IMR-90 (cell line): ENCODE measurements at regions not wholly inside any gene's neighbourhood (a gene's known extent, or its start where the extent isn't known, plus 50 kb on each side); places are given as distances from the start of the nearest gene placed in this dataset.

Experiments
- ATAC-seq: fragments of 200-7000 bp; cut with Tn5 transposase; 2 replicates; pipeline ENCODE4 v1.9.1; 2020; ENCODE audit warnings: low read depth, mild to moderate bottlenecking, moderate library complexity
- BruUV-seq: library from RNA; stranded (reverse); fragments of 400-500 nt; replicated peaks from 2 replicates; lab custom pipeline; 2021; lab: Mats Ljungman, UMichigan
- CTCF ChIA-PET: fragments of 300-600 bp; formaldehyde crosslinking; extraction: SDS; loops from one replicate; lab custom pipeline; 2021; ENCODE audit warnings: antibody characterized with exemption; lab: Yijun Ruan, JAX
- POLR2A ChIA-PET: fragments of 300-600 bp; sonication (Branson Sonifier 250); formaldehyde crosslinking; loops from one replicate; lab custom pipeline; 2022; ENCODE audit warnings: antibody characterized with exemption; ENCODE audit not compliant: unreplicated experiment; lab: Charles Lee
- DNase-seq: peaks from one replicate; pipeline ENCODE4 v3.0.0; 2013
- H2AFZ ChIP-seq: replicated peaks from 2 replicates; pipeline ENCODE3; 2013; ENCODE audit warnings: low read length, mild to moderate bottlenecking; ENCODE audit not compliant: poor library complexity
- H2AK5ac ChIP-seq: 2 replicates; pipeline ENCODE4 v1.6.1; 2013; ENCODE audit warnings: low read depth, low read length, inconsistent platforms
- H2AK9ac ChIP-seq: replicated peaks from 2 replicates; pipeline ENCODE3; 2013; ENCODE audit warnings: mild to moderate bottlenecking, low read depth, low read length, moderate library complexity; ENCODE audit not compliant: poor library complexity
- H2BK120ac ChIP-seq: 2 replicates; pipeline ENCODE4 v1.6.1; 2013; ENCODE audit warnings: low read depth, low read length, inconsistent platforms
- H2BK15ac ChIP-seq: 3 replicates; pipeline ENCODE4 v1.6.1; 2013; ENCODE audit warnings: low read depth, low read length, inconsistent platforms
- H2BK20ac ChIP-seq: 2 replicates; pipeline ENCODE4 v1.6.1; 2013; ENCODE audit warnings: low read depth, mild to moderate bottlenecking, inconsistent platforms, low read length, moderate library complexity
- H2BK5ac ChIP-seq: 2 replicates; pipeline ENCODE4 v1.6.1; 2013; ENCODE audit warnings: mild to moderate bottlenecking, low read depth, low read length, inconsistent platforms; ENCODE audit not compliant: poor library complexity, severe bottlenecking
- H3K14ac ChIP-seq: replicated peaks from 2 replicates; pipeline ENCODE4 v1.6.1; 2013; ENCODE audit warnings: low read depth, low read length, inconsistent platforms
- H3K18ac ChIP-seq: 2 replicates; pipeline ENCODE4 v1.6.1; 2013; ENCODE audit warnings: low read depth, low read length, control low read depth
- H3K23ac ChIP-seq: 2 replicates; pipeline ENCODE4 v1.6.1; 2013; ENCODE audit warnings: low read depth, low read length, inconsistent platforms
- H3K27ac ChIP-seq: 2 replicates; pipeline ENCODE4 v1.5.1; 2013; ENCODE audit warnings: mild to moderate bottlenecking, control low read depth, low read length; ENCODE audit not compliant: insufficient read depth
- H3K27me3 ChIP-seq: 2 replicates; pipeline ENCODE4 v1.6.1; 2013; ENCODE audit warnings: low read length; ENCODE audit not compliant: control insufficient read depth, insufficient read depth
- H3K36me3 ChIP-seq: 2 replicates; pipeline ENCODE4 v1.6.1; 2013; ENCODE audit warnings: low read length, mixed read lengths; ENCODE audit not compliant: control insufficient read depth, insufficient read depth
- H3K4ac ChIP-seq: 2 replicates; pipeline ENCODE4 v1.6.1; 2013; ENCODE audit warnings: low read depth, low read length, inconsistent platforms
- H3K4me1 ChIP-seq: 2 replicates; pipeline ENCODE4 v1.6.1; 2013; ENCODE audit warnings: low read length, mixed read lengths; ENCODE audit not compliant: control insufficient read depth, insufficient read depth
- H3K4me2 ChIP-seq: 2 replicates; pipeline ENCODE4 v1.6.1; 2013; ENCODE audit warnings: low read depth, mild to moderate bottlenecking, control low read depth, low read length, moderate library complexity
- H3K4me3 ChIP-seq: 2 replicates; pipeline ENCODE4 v1.5.1; 2013; ENCODE audit warnings: low read depth, mild to moderate bottlenecking, control low read depth, low read length, moderate library complexity; ENCODE audit not compliant: insufficient read depth
- H3K56ac ChIP-seq: 2 replicates; pipeline ENCODE4 v1.6.1; 2013; ENCODE audit warnings: low read length, inconsistent platforms; ENCODE audit not compliant: insufficient read depth; ENCODE audit errors: extremely low read depth
- H3K79me1 ChIP-seq, 2 experiments: 2 replicates each; pipeline ENCODE4 v1.6.1; 2013; ENCODE audit warnings: low read length in 2 of 2, inconsistent platforms in 1 of 2, low read depth in 1 of 2
- H3K9ac ChIP-seq: 2 replicates; pipeline ENCODE4 v1.6.1; 2013; ENCODE audit warnings: low read depth, low read length, control low read depth
- H3K9me1 ChIP-seq: 2 replicates; pipeline ENCODE4 v1.6.1; 2013; ENCODE audit warnings: low read length, inconsistent platforms; ENCODE audit not compliant: insufficient read depth
- H3K9me3 ChIP-seq: 2 replicates; pipeline ENCODE4 v1.6.1; 2013; ENCODE audit warnings: low read length; ENCODE audit not compliant: control insufficient read depth, insufficient read depth
- H4K20me1 ChIP-seq: 2 replicates; pipeline ENCODE4 v1.6.1; 2013; ENCODE audit warnings: low read length, inconsistent platforms; ENCODE audit not compliant: insufficient read depth
- H4K5ac ChIP-seq: 2 replicates; pipeline ENCODE4 v1.6.1; 2013; ENCODE audit warnings: mild to moderate bottlenecking, low read depth, low read length, control low read depth
- H4K8ac ChIP-seq, 2 experiments: 2 replicates each; pipeline ENCODE4 v1.6.1; 2013; ENCODE audit warnings: low read depth in 2 of 2, low read length in 2 of 2, control low read depth in 1 of 2, inconsistent platforms in 1 of 2
- H4K91ac ChIP-seq: 2 replicates; pipeline ENCODE4 v1.6.1; 2013; ENCODE audit warnings: low read depth, low read length, inconsistent platforms; ENCODE audit not compliant: insufficient read depth
- BHLHE40 ChIP-seq: fragments of 150-350 bp; IDR thresholded peaks from 2 replicates; pipeline ENCODE4 v1.6.1; 2016; ENCODE audit warnings: mild to moderate bottlenecking, low read depth, low read length
- CEBPB ChIP-seq: IDR thresholded peaks from 2 replicates; pipeline ENCODE4 v1.6.1; 2012; ENCODE audit warnings: low read depth, low read length, improper control_type of control experiment
- CHD1 ChIP-seq: IDR thresholded peaks from 2 replicates; pipeline ENCODE4 v1.6.1; 2012; ENCODE audit warnings: low read depth, low read length, improper control_type of control experiment
- FOS ChIP-seq: fragments of 150-350 bp; IDR thresholded peaks from 2 replicates; pipeline ENCODE4 v1.6.1; 2016; ENCODE audit warnings: low read depth, low read length
- MXI1 ChIP-seq: IDR thresholded peaks from 2 replicates; pipeline ENCODE4 v1.6.1; 2012; ENCODE audit warnings: low read depth, mild to moderate bottlenecking, low read length, moderate library complexity, borderline replicate concordance
- NFE2L2 ChIP-seq: fragments of 150-350 bp; IDR thresholded peaks from 2 replicates; pipeline ENCODE4 v1.6.1; 2016; ENCODE audit warnings: low read depth, mild to moderate bottlenecking, low read length
- RCOR1 ChIP-seq: IDR thresholded peaks from 2 replicates; pipeline ENCODE4 v1.6.1; 2012; ENCODE audit warnings: mild to moderate bottlenecking, low read length, improper control_type of control experiment; ENCODE audit not compliant: insufficient replicate concordance
- SMC3 ChIP-seq: fragments of 150-350 bp; IDR thresholded peaks from 2 replicates; pipeline ENCODE4 v1.6.1; 2016; ENCODE audit warnings: low read depth, mild to moderate bottlenecking, antibody characterized with exemption, low read length, moderate library complexity
- WGBS, 2 experiments: methylation state at CpG; one replicate each; pipeline versions ENCODE4 v1.1.5 to v1.1.7; 2013; ENCODE audit warnings: missing lambda C conversion rate in 2 of 2; ENCODE audit not compliant: insufficient read length in 1 of 2; ENCODE audit errors: extremely low coverage in 2 of 2; 5-methylcytosine and 5-hydroxymethylcytosine counted together
- dilution Hi-C: fragments of 300-500 bp; cut with HindIII; formaldehyde crosslinking; loops from one replicate; pipeline ENCODE4 v1.14.3; 2018; ENCODE audit warnings: low sequenced_read_pairs; ENCODE audit not compliant: unreplicated experiment
- in situ Hi-C: fragments of 300-500 bp; cut with MboI; formaldehyde crosslinking; loops from 3 replicates; pipeline ENCODE4 v1.14.3; 2019; ENCODE audit warnings: low sequenced_read_pairs, inconsistent platforms, mixed read lengths
- intact Hi-C: fragments of 100-400 bp; cut with micrococcal nuclease; formaldehyde crosslinking; loops from 2 replicates; pipeline ENCODE4 v1.10.0; 2022
- TF ChIP-seq, protein P1 (sequence below): fragments of 150-350 bp; IDR thresholded peaks from 2 replicates; pipeline ENCODE4 v1.6.1; 2017; ENCODE audit warnings: mild to moderate bottlenecking, antibody characterized with exemption, low read length, low read depth

- no peak overlapping the region for H3K9ac ChIP-seq
- no peak overlapping the region for H2BK20ac ChIP-seq
- ATAC-seq = no peak
- dilution Hi-C loops (no loop called here), in situ Hi-C loops (no loop called here), intact Hi-C loops (no loop called here)
- H3K9me3 ChIP-seq = no peaks in the 10 kb centered on the region
- no peak overlapping the region for H2AFZ ChIP-seq
- no peak overlapping the region for H3K4me2 ChIP-seq
- no peak for TF ChIP-seq SMC3
- TF ChIP-seq RCOR1 = no peak
- no peak for TF ChIP-seq MXI1
- TF ChIP-seq, protein P1, sequence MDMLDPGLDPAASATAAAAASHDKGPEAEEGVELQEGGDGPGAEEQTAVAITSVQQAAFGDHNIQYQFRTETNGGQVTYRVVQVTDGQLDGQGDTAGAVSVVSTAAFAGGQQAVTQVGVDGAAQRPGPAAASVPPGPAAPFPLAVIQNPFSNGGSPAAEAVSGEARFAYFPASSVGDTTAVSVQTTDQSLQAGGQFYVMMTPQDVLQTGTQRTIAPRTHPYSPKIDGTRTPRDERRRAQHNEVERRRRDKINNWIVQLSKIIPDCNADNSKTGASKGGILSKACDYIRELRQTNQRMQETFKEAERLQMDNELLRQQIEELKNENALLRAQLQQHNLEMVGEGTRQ = no peak
- TF ChIP-seq BHLHE40 = no peak
- no peak for TF ChIP-seq FOS
- no peak for TF ChIP-seq CEBPB
- TF ChIP-seq CHD1 = no peak
- TF ChIP-seq NFE2L2 = no peak
- no peak overlapping the region for H2AK9ac ChIP-seq
- DNase-seq = no peak
- H4K91ac ChIP-seq = no peak overlapping the region
- H3K79me1 ChIP-seq = no peaks in the 10 kb centered on the region
- H3K4me3 ChIP-seq = no peak overlapping the region
- H4K20me1 ChIP-seq = no peaks in the 10 kb centered on the region
- no peak overlapping the region for H3K56ac ChIP-seq
- H3K4me1 ChIP-seq = no peaks in the 10 kb centered on the region
- no peak overlapping the region for H2AK5ac ChIP-seq
- no peak overlapping the region for H2BK5ac ChIP-seq
- H4K8ac ChIP-seq = no peak overlapping the region
- no peaks in the 10 kb centered on the region for H3K9me1 ChIP-seq
- no peak overlapping the region for H2BK15ac ChIP-seq
- no peaks in the 10 kb centered on the region for H3K36me3 ChIP-seq
- no peak overlapping the region for H3K4ac ChIP-seq
- H3K27me3 ChIP-seq = no peaks in the 10 kb centered on the region
- POLR2A ChIA-PET = no interaction called here
- no peak overlapping the region for H3K18ac ChIP-seq
- H3K23ac ChIP-seq = no peak overlapping the region
- BruUV-seq = no TSS peak
- no peak overlapping the region for H2BK120ac ChIP-seq
- H4K5ac ChIP-seq = no peak overlapping the region
- CTCF ChIA-PET = no interaction called here
- H3K14ac ChIP-seq = no peak overlapping the region
- H3K27ac ChIP-seq = no peak overlapping the region
- no CpG with 5 or more reads among the region's 2 CpGs for WGBS, 2 experiments
Observed at GRCh38 chr16:55991843-55992242, 116.7 kb upstream of the CES5A start.
